GM23338 (cell line): ENCODE measurements at regions not wholly inside any gene's neighbourhood (a gene's known extent, or its start where the extent isn't known, plus 50 kb on each side); places are given as distances from the start of the nearest gene placed in this dataset.

Experiments
- ATAC-seq: fragments of 200-7000 bp; cut with Tn5 transposase; 3 replicates; pipeline ENCODE4 v1.9.1; 2020
- DNase-seq: peaks from one replicate; pipeline ENCODE4 v3.0.0-alpha.2; 2015; ENCODE audit warnings: low spot score
- H2AFZ ChIP-seq: fragments of 200-600 bp; sonication (generic); 2 replicates; pipeline ENCODE4 v1.8.0; 2016; ENCODE audit warnings: antibody characterized with exemption, mild to moderate bottlenecking, moderate library complexity
- H3F3A ChIP-seq: fragments of 200-600 bp; sonication (generic); replicated peaks from 2 replicates; pipeline ENCODE4 v1.8.0; 2017; ENCODE audit warnings: antibody characterized with exemption, mixed run types, low read depth
- H3K27ac ChIP-seq: fragments of 200-600 bp; sonication (generic); 2 replicates; pipeline ENCODE4 v1.6.1; 2016; ENCODE audit warnings: low read depth
- H3K27me3 ChIP-seq: fragments of 200-600 bp; sonication (generic); 2 replicates; pipeline ENCODE4 v1.8.0; 2016; ENCODE audit warnings: mild to moderate bottlenecking, mixed run types, moderate library complexity; ENCODE audit not compliant: insufficient read depth
- H3K36me3 ChIP-seq: fragments of 200-600 bp; sonication (generic); 2 replicates; pipeline ENCODE4 v1.8.0; 2016; ENCODE audit warnings: mild to moderate bottlenecking; ENCODE audit not compliant: insufficient read depth
- H3K4me1 ChIP-seq: fragments of 200-600 bp; sonication (generic); 2 replicates; pipeline ENCODE4 v1.8.0; 2016; ENCODE audit warnings: mild to moderate bottlenecking, moderate library complexity; ENCODE audit not compliant: insufficient read depth
- H3K4me2 ChIP-seq: fragments of 200-600 bp; sonication (generic); 2 replicates; pipeline ENCODE4 v1.7.1; 2017; ENCODE audit warnings: mixed run types
- H3K4me3 ChIP-seq: fragments of 200-600 bp; sonication (generic); 2 replicates; pipeline ENCODE4 v1.6.1; 2016; ENCODE audit warnings: mixed run types
- H3K79me2 ChIP-seq: fragments of 200-600 bp; sonication (generic); replicated peaks from 2 replicates; pipeline ENCODE4 v1.8.0; 2017; ENCODE audit warnings: mild to moderate bottlenecking; ENCODE audit not compliant: insufficient read depth
- H3K9me2 ChIP-seq: fragments of 200-600 bp; sonication (generic); 2 replicates; pipeline ENCODE4 v1.8.0; 2017; ENCODE audit not compliant: insufficient read depth
- H4K20me1 ChIP-seq: fragments of 200-600 bp; sonication (generic); replicated peaks from 2 replicates; pipeline ENCODE4 v1.8.0; 2017; ENCODE audit warnings: mild to moderate bottlenecking; ENCODE audit not compliant: insufficient read depth
- H3K27ac Mint-ChIP-seq: 2 replicates; pipeline ENCODE4 v1.8.0; 2020; ENCODE audit warnings: inconsistent platforms, mild to moderate bottlenecking, moderate library complexity, mixed read lengths
- H3K27me3 Mint-ChIP-seq: 3 replicates; pipeline ENCODE4 v1.8.0; 2022; ENCODE audit warnings: low read depth, mild to moderate bottlenecking, moderate library complexity, mixed read lengths, inconsistent platforms; ENCODE audit not compliant: insufficient read depth, poor library complexity
- H3K36me3 Mint-ChIP-seq: 3 replicates; pipeline ENCODE4 v1.8.0; 2021; ENCODE audit warnings: low read depth, mild to moderate bottlenecking, inconsistent platforms, moderate library complexity, mixed read lengths
- H3K4me1 Mint-ChIP-seq: 3 replicates; pipeline ENCODE4 v1.8.0; 2020; ENCODE audit warnings: mild to moderate bottlenecking, inconsistent platforms, mixed read lengths
- H3K4me3 Mint-ChIP-seq: 3 replicates; pipeline ENCODE4 v1.8.0; 2021; ENCODE audit warnings: moderate library complexity, mild to moderate bottlenecking, inconsistent platforms, mixed read lengths
- H3K9me3 Mint-ChIP-seq: 3 replicates; pipeline ENCODE4 v1.8.0; 2020; ENCODE audit warnings: moderate library complexity, mild to moderate bottlenecking, inconsistent platforms, mixed read lengths
- CREB1 ChIP-seq: fragments of 250-450 bp; sonication (Bioruptor Pico); IDR thresholded peaks from 2 replicates; pipeline ENCODE4 v1.5.0; 2020; ENCODE audit warnings: low read depth, mild to moderate bottlenecking, moderate library complexity
- POLR2AphosphoS5 ChIP-seq: IDR thresholded peaks from 2 replicates; pipeline ENCODE4 v1.6.1; 2016; ENCODE audit warnings: antibody characterized with exemption, low read depth
- REST ChIP-seq: IDR thresholded peaks from one replicate; pipeline ENCODE4 v1.6.1; 2018; ENCODE audit warnings: antibody characterized with exemption; ENCODE audit not compliant: unreplicated experiment
- STAT1 ChIP-seq: IDR thresholded peaks from one replicate; pipeline ENCODE4 v1.6.1; 2016; ENCODE audit warnings: antibody characterized with exemption; ENCODE audit not compliant: unreplicated experiment
- ZNF462 ChIP-seq: fragments of 250-450 bp; sonication (Bioruptor Pico); IDR thresholded peaks from 2 replicates; pipeline ENCODE4 v1.5.0; 2020; ENCODE audit warnings: mild to moderate bottlenecking, moderate library complexity

- no peak for TF ChIP-seq ZNF462 (CRISPR knock-in tag)
- TF ChIP-seq POLR2AphosphoS5 = no peak
- TF ChIP-seq STAT1 = no peak
Observed at GRCh38 chr3:164250923-164251322, 827.4 kb downstream of the SI start (continued).

- H4K20me1 ChIP-seq = no peaks in the 10 kb centered on the region
- H3K27me3 ChIP-seq = no peaks in the 10 kb centered on the region
- H3K36me3 Mint-ChIP-seq = no peaks in the 10 kb centered on the region
- H2AFZ ChIP-seq = no peak overlapping the region
- no peak overlapping the region for H3K4me2 ChIP-seq
- DNase-seq = no peak
- no peak for TF ChIP-seq CREB1 (CRISPR knock-in tag)
- no peak for TF ChIP-seq ZNF462 (CRISPR knock-in tag)
- TF ChIP-seq POLR2AphosphoS5 = no peak
- TF ChIP-seq REST = no peak
- H3F3A ChIP-seq = no peaks in the 10 kb centered on the region
- H3K4me3 ChIP-seq = no peak overlapping the region
- H3K4me1 ChIP-seq = no peaks in the 10 kb centered on the region
- H3K4me3 Mint-ChIP-seq = no peak overlapping the region
- no peaks in the 10 kb centered on the region for H3K79me2 ChIP-seq
- H3K9me3 Mint-ChIP-seq = no peaks in the 10 kb centered on the region
- H3K9me2 ChIP-seq = no peaks in the 10 kb centered on the region
- no peaks in the 10 kb centered on the region for H3K27me3 Mint-ChIP-seq
- no peak for ATAC-seq
- H3K27ac Mint-ChIP-seq = no peak overlapping the region
- no peak overlapping the region for H3K27ac ChIP-seq
- no peaks in the 10 kb centered on the region for H3K4me1 Mint-ChIP-seq
- no peaks in the 10 kb centered on the region for H3K36me3 ChIP-seq
Observed at GRCh38 chr3:164236851-164237250, 841.4 kb downstream of the SI start.
